SW 1271 (cell line): ENCODE measurements at regions not wholly inside any gene's neighbourhood (a gene's known extent, or its start where the extent isn't known, plus 50 kb on each side); places are given as distances from the start of the nearest gene placed in this dataset.
"Not testable (repeated sequence)": the region's sequence is repeated elsewhere in the genome, so short reads cannot be mapped to it uniquely, and the experiment has no call there.

ENCODE experiments used
- DNase-seq, 2 experiments: peaks; one replicate each; lab custom pipeline; 2025; lab: John Stamatoyannopoulos, UW

GRCh38 chr20:57826666-57827287, 117.0 kb upstream of the PMEPA1 start:
- no peak for DNase-seq

GRCh38 chr20:57824909-57825308, 115.1 kb upstream of the PMEPA1 start:
- DNase-seq, result no peak

DNA sequence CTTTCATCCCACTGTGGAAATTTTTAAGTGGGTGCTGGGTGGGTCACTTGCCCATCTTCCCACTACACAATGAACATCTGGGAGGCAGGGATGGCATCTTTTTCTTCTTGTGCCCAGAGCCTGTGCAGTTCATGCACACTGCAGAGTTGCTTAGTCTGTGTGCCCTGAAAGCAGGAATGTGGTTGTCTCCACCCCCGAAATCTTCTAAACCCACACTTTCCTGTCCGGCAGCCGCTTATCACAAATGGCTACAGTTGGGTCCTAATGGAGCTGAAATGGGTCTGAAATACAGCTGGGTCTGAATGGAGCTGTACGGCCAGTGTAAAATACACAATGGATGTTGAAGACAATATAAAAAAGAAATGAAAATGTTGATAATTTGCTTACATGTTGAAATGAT, 112.1 kb upstream of the PMEPA1 start:
- no peak for DNase-seq

GRCh38 chr20:57819691-57820380, 110.0 kb upstream of the PMEPA1 start:
- DNase-seq, result no peak

DNA sequence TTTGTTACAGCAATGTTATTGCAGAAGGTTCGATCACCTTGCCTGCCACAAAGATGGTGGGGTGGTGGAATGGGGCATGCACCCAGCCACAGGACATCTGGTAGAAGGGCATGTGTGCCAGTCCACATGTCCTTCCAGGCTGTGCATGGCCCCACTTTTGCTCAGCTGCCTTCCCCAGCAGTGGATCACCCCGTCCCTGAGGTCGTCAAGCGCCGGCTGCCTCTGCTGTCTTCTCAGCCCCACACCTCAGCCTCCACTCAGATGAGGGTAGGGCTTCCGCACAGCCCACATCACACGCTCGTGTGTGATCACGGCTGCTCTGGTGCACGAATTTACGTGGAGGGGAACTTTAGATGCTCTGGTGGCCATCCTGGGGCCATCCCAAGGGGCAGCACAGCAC, 109.5 kb upstream of the PMEPA1 start:
- DNase-seq, result no peak

GRCh38 chr20:57818418-57819181, 108.8 kb upstream of the PMEPA1 start:
- no peak for DNase-seq

GRCh38 chr20:57815405-57815804, 105.6 kb upstream of the PMEPA1 start:
- no peak for DNase-seq

DNA sequence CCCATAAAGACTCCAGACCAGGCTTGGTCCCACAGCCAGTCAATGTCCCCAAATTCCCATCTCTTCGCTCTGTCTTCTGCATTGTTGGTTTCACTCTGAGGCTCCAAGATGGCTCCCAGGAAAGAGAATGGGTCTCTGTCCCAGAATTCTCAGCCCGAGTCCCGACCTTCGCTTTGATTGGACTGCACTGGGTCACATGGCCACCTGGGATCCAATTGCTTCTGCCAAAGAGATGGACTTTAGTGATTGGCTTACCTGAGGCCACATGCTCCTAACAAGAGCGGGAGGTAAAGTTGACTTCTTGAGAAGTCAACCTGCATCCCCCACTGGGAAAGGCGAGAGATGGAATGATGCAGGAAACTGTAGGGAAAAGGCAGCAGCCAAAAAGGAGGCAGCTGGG, 104.7 kb upstream of the PMEPA1 start:
- no peak for DNase-seq

DNA sequence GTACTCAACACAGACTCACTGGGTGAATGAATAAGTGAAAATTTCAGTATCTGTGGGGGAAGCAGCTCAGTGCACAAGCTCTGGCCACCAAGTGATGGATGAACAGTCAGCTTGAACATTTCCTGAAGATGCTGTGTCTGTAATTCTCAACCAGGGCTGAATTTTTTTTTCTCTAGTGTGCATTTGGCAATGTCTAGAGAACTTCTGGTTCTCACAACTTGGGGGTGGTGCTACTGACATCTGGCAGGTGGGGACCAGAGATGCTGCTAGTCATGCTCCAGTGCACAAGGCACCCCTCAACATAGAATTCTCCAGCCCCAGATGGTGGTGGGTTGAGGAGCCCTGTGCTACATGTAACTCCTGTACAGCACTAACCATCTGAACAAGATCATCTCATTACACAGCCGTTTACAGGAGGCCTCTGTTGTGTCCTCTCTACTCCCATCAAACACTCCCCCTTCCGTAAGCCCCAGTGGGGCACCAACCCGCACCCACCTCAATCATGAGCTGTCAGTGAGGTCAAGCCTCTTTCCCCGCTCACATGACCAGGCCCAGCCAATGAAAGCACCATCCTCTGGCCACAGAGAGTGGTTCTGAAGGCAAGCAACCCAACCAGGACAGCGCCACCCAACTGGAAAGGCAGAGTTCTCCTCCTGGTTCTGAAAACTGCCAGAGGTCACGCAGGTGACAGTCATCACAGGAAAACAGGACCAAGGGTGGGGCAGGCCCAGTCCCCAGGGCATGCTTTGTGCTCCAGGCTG, 103.9 kb upstream of the PMEPA1 start:
- DNase-seq, result no peak

GRCh38 chr20:57812632-57813031, 102.8 kb upstream of the PMEPA1 start:
- not testable (repeated sequence) for DNase-seq

- no peak for DNase-seq
Observed at GRCh38 chr20:57811374-57812020, 101.7 kb upstream of the PMEPA1 start.

- DNase-seq, result no peak
Observed at GRCh38 chr20:57810511-57811373, 100.9 kb upstream of the PMEPA1 start.

DNA sequence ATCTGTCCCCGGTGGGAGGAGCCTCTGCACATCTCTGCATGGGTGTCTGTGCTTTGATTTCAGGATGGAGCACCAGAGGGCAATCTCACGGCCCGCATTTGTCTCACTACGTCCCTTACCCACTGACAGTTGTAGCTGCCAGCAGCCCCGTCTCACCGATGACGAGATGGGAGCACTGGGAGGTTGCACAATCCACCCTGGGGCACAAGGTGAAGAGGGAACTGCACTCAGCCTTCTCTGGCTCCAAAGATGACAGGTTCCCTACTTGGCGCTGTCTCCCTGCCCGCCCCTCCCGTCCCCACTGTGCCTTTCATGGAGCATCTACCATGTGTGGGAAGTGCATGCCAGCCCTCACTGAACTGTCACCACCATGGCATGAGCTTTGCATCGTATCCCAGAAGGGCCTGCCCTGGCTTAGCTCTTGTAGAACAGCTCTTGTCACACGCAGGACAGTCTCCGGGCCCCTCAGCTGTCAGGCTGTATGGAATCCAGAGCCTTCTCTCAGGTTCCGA, 99.9 kb upstream of the PMEPA1 start:
- DNase-seq, result no peak

DNA sequence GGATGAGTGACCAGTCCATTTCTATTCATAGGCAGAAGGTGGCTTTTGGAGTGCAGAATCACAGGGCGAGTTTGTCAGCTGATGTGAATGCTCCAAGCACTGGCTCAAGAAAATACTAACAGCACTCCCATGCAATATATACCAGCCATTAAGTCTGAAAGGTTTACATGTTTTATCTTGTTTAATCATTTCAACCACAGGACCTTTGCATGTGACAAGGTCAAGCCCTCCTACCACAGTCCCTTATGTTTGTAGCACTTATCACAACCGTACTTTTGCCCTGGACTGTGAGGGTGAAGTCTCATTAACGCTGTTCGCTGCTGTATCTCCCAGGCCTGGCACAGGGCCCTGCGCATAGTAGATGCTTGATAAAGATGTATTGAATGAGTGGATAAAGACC, 99.3 kb upstream of the PMEPA1 start:
- DNase-seq, result no peak

DNA sequence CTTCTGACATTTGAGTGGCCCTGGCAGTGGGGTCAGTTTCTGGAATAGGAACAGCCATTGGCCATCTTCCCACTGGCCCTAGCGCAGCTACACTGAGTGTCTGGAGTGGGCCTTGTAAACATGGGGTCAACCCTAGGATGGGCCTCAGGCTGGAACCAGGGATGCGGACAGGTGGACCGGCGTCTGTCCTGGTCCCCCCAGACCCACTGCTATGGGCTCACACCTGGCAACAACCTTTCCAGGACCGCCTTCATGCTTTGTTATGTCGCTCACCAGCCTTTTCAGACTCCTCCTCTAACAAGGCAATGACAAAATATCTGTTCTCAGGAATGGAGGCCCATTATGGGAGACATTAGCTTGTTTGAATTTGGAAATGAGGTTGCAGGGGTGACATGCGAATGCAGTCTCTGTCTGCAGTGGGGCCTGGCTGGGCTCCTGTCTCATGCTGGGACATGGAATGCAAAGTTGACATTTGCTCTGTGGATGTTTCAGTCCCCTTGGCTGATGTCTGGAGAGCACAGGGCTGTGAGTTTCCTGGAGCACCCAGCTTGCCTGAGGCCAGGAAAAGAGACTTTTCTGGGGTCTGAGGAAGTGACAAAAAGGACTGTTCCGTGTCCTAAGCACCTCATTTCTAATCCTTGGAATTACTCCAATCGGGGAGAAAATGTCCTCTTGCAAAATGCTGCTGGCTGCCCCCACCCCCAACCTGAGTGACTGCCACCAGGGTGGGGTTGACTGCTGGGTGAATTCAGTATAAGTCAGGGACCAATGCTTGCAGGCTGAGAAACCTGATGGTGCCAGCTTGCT, 98.7 kb upstream of the PMEPA1 start:
- DNase-seq, result no peak

DNA sequence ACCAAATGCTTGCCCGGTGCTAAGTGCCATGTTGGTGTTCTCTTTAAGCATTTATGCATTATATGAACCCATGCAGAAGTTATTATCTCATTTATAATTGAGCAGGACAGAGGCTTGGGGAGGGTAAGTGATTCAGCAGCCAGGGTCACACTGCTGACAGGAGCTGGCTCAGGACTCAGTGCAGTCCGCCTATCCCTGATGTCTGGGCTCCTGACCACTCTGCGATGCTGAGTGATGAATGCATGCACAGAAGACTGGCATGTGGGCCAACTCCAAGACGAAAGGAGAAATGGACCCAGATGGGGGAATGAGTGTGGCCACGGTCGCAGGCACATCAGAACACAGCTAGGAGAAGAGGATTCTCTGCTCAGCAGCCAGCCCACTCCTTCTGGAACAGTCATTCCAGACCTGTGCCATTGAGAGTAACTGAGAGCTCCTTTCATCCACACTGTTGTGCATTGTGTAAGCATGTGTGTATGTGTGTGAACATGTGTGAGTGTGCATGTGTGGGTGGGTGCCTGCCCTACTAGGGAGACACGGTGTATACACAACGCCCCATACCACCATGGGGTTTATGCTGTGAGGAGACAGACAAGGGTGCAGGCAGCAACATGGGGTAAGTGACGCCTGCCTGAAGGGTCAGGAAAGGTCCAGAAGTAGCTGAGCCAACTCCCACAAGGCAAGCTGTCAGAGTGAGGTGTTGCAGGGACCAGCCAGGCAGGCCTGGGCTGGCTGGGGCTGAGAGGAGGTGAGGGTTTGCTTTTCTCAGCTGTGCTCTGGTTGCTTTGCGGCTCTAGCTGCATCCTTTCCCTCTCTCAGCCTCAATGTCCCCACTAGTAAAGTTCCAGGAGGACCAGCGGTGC, 97.8 kb upstream of the PMEPA1 start:
- no peak for DNase-seq

- DNase-seq, result no peak
Observed at GRCh38 chr20:57806975-57807374, 97.2 kb upstream of the PMEPA1 start.

- DNase-seq, result no peak
Observed at GRCh38 chr20:57806476-57806875, 96.7 kb upstream of the PMEPA1 start.

DNA sequence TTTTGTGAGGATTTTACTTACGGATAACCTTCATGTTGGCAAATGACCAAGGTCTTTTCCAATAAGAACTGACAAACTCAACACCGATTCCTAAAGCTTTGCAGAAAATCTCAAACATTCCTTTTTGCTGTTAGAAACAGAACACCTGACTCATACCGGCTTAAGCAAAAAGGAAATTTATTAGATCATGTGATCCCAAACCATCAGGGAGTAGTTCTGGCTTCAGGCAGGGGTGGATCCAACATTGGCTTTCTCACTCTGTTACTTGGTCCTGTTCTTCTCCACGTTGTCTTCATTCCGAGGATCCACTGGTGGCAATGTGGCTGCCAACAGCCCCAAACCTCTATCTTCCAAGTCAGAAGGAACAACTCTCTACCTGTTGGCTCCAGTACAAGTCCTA, 95.9 kb upstream of the PMEPA1 start:
- no peak for DNase-seq
